ENCODE measurements at regions not wholly inside any gene's neighbourhood (a gene's known extent, or its start where the extent isn't known, plus 50 kb on each side); places are given as distances from the start of the nearest gene placed in this dataset.

GRCh38 chr16:6665126-6665525 is 667.5 kb upstream of the RBFOX1 start:
- TF ChIP-seq POLR2A (IDR thresholded peaks at IDR 0.05; ENCODE audit: extremely low read depth, insufficient read length) (no peak), MAX (IDR thresholded peaks at IDR 0.05; ENCODE audit: low read depth, low read length) (no peak), CTCF (IDR thresholded peaks at IDR 0.05; ENCODE audit: low read depth, low read length) (no peak)
